ENCODE measurements at regions not wholly inside any gene's neighbourhood (a gene's known extent, or its start where the extent isn't known, plus 50 kb on each side); places are given as distances from the start of the nearest gene placed in this dataset.

- no peak for TF ChIP-seq CTCF (IDR thresholded peaks at IDR 0.05)
- TF ChIP-seq POLR2A (IDR thresholded peaks at IDR 0.05), result no peak
Measured at GRCh38 chr7:131117439-131117838, 210.2 kb upstream of the MKLN1 start.
